Central memory CD4-positive, alpha-beta T cell (primary cell): ENCODE measurements at regions not wholly inside any gene's neighbourhood (a gene's known extent, or its start where the extent isn't known, plus 50 kb on each side); places are given as distances from the start of the nearest gene placed in this dataset.

ENCODE experiments used
- DNase-seq: peaks from one replicate; pipeline ENCODE4 v3.0.0; 2022

- no peak for DNase-seq
Observed at GRCh38 chr12:12017798-12018197, 52.9 kb upstream of the BCL2L14 start.

GRCh38 chr12:12018454-12018853 lies 52.3 kb upstream of the BCL2L14 start:
- no peak for DNase-seq

- DNase-seq = no peak
Observed at GRCh38 chr12:12019881-12020280, 50.9 kb upstream of the BCL2L14 start.

- DNase-seq = no peak
Observed at GRCh38 chr12:12020762-12021161, 50.0 kb upstream of the BCL2L14 start.
